Vagina (tissue), 2 donors: ENCODE measurements at regions not wholly inside any gene's neighbourhood (a gene's known extent, or its start where the extent isn't known, plus 50 kb on each side); places are given as distances from the start of the nearest gene placed in this dataset.

Experiments used
- CTCF ChIP-seq, 3 experiments: fragments of 450-650 bp in 2 of 3; fragments of 200-600 bp in 1 of 3; sonication (generic) in 1 of 3; IDR thresholded peaks; one replicate each; pipeline ENCODE4 v1.5.1; 2017 to 2019; ENCODE audit warnings: antibody characterized with exemption in 3 of 3, mild to moderate bottlenecking in 2 of 3, moderate library complexity in 2 of 3
- POLR2A ChIP-seq, 2 donors: fragments of 450-650 bp; IDR thresholded peaks; one replicate each; pipeline ENCODE4 v1.6.1; 2017; ENCODE audit warnings: antibody characterized with exemption in 2 of 2, mild to moderate bottlenecking in 2 of 2, moderate library complexity in 2 of 2
- POLR2AphosphoS5 ChIP-seq, 2 donors: sonication (generic); formaldehyde crosslinking; IDR thresholded peaks; one replicate each; pipeline ENCODE4 v1.9.0; 2017; ENCODE audit warnings: antibody characterized with exemption in 2 of 2, mild to moderate bottlenecking in 2 of 2, low read depth in 1 of 2; ENCODE audit not compliant: insufficient read depth in 1 of 2

- TF ChIP-seq POLR2AphosphoS5 (IDR thresholded peaks at IDR 0.05; ENCODE audit: insufficient read depth in 1 of 2, low read depth in 1 of 2) (no peak), CTCF (IDR thresholded peaks at IDR 0.05) (no peak), POLR2A (IDR thresholded peaks at IDR 0.05) (no peak)
These were observed 110.0 kb upstream of the GPC3 start for GRCh38 chrX:134095366-134095765.
